Central memory CD8-positive, alpha-beta T cell (primary cell): ENCODE measurements at regions not wholly inside any gene's neighbourhood (a gene's known extent, or its start where the extent isn't known, plus 50 kb on each side); places are given as distances from the start of the nearest gene placed in this dataset.

Source experiments
- ATAC-seq: fragments of 150-1000 bp; cut with Tn5 transposase; replicated peaks from 2 replicates; pipeline ENCODE4 v1.10.0; 2022; ENCODE audit warnings: mild to moderate bottlenecking, moderate FRiP score, moderate number of reproducible peaks; ENCODE audit not compliant: poor library complexity, severe bottlenecking; ENCODE audit errors: extremely low read depth
- DNase-seq, 2 donors: peaks; one replicate each; pipeline ENCODE4 v3.0.0; 2021; ENCODE audit warnings: low spot score in 2 of 2
- H3K27ac Mint-ChIP-seq: one replicate; pipeline ENCODE4 v1.8.0; 2022; ENCODE audit warnings: low read depth, mild to moderate bottlenecking, moderate library complexity, mixed read lengths
- H3K27me3 Mint-ChIP-seq: one replicate; pipeline ENCODE4 v1.8.0; 2022; ENCODE audit warnings: mixed read lengths
- H3K36me3 Mint-ChIP-seq: one replicate; pipeline ENCODE4 v1.8.0; 2022; ENCODE audit warnings: mild to moderate bottlenecking, moderate library complexity, mixed read lengths; ENCODE audit not compliant: insufficient read depth
- H3K4me1 Mint-ChIP-seq: one replicate; pipeline ENCODE4 v1.8.0; 2022; ENCODE audit warnings: mixed read lengths
- H3K4me3 Mint-ChIP-seq: one replicate; pipeline ENCODE4 v1.8.0; 2022; ENCODE audit warnings: mild to moderate bottlenecking, moderate library complexity, mixed read lengths
- H3K9me3 Mint-ChIP-seq: one replicate; pipeline ENCODE4 v1.8.0; 2022; ENCODE audit warnings: mixed read lengths

DNA sequence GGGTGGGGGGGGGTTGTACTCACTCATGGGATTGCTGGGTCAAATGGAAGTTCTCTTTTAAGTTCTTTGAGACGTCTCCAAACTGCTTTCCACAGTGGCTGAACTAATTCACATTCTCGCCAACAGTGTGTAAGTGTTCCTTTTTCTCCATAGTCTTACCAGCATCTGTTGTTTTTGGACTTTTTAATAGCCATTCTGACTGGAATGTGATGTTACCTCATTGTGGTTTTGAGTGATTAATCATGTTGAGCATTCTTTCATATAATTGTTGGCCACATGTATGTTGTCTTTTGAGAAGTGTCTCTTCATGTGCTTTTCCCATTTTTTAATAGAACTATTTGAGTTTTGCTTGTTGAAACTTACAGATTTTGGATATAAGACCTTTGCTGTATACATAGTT, 94.9 kb upstream of the PLPPR1 start:
- Mint-ChIP-seq H3K36me3 (no peaks in the 10 kb centered on the region), H3K4me3 (no peak overlapping the region), H3K4me1 (no peaks in the 10 kb centered on the region), H3K27ac (no peak overlapping the region), H3K27me3 (no peaks in the 10 kb centered on the region), H3K9me3 (peaks cover 21% of the 10 kb centered on the region)
- no peak for ATAC-seq
- DNase-seq, result no peak

DNA sequence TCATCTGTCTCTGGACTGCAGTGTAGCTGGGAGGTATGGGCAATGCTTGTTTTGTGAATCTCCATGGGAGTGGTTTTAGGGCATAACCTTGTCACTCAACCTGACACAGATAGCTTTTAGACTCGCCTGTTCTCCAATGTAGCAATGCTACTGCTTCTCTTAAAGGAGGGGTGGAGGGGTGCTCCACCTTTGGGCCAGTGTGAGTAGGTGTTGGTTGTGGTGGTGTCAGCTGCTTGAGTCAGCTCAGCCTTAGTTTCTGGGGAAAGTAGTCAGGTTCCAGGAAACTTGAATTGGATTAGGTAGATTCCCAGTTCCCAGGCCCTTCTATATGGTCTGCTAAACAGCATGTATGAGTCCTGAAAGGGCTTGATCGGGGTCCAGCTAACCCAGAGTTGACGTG, 91.1 kb upstream of the PLPPR1 start:
- DNase-seq (no peak), ATAC-seq (no peak)
- Mint-ChIP-seq H3K4me3 (no peak overlapping the region), H3K9me3 (peaks cover 28% of the 10 kb centered on the region), H3K4me1 (no peaks in the 10 kb centered on the region), H3K27me3 (no peaks in the 10 kb centered on the region), H3K36me3 (peaks cover 1% of the 10 kb centered on the region), H3K27ac (no peak overlapping the region)

DNA sequence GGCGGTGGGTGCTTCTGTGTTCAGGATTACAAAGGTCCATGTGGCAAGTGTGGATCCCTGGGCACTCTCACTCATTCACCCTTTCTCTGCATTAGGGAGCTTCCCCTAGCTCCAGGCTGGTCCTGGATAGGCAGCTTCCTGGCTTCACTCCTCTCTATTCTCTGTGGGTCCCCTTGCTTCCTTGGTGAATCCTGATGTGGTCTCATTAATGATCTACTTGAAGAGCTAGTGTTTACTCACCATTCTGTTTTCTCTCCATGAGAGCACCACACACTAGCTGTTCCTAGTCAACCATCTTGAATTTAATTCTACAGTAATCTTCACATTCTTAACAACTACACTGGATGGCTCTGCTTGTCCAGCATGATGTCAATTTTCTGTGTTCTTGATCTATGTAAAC, 90.0 kb upstream of the PLPPR1 start:
- ATAC-seq, result no peak

DNA sequence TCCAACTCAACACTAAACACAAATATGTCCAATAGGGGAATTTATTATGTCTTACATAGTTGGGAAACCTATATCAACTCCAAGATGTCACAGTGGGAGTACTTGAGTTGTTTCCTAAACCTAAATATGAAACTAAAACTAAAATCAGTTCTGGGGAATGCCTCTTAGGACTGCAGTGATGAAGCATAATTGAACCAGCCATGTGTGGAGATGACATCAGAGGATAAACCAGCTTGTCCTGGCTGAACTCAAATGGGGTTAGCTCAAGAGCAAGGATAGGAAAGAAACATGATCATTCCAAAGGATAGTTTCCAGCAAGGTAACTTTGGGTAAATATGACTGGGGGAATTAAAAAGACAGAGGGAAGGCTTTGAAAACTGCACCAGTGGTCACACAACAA, 88.9 kb upstream of the PLPPR1 start:
- DNase-seq (no peak), ATAC-seq (no peak)
- Mint-ChIP-seq H3K36me3 (peaks cover 1% of the 10 kb centered on the region), H3K4me1 (no peaks in the 10 kb centered on the region), H3K4me3 (no peak overlapping the region), H3K27me3 (no peaks in the 10 kb centered on the region), H3K27ac (no peak overlapping the region), H3K9me3 (peaks cover 22% of the 10 kb centered on the region)

More for the DNA sequence above, 90.0 kb upstream of the PLPPR1 start:
- Mint-ChIP-seq H3K9me3 (peaks cover 22% of the 10 kb centered on the region), H3K36me3 (peaks cover 1% of the 10 kb centered on the region), H3K27ac (no peak overlapping the region), H3K4me1 (no peaks in the 10 kb centered on the region), H3K4me3 (no peak overlapping the region), H3K27me3 (no peaks in the 10 kb centered on the region)
- no peak for DNase-seq

DNA sequence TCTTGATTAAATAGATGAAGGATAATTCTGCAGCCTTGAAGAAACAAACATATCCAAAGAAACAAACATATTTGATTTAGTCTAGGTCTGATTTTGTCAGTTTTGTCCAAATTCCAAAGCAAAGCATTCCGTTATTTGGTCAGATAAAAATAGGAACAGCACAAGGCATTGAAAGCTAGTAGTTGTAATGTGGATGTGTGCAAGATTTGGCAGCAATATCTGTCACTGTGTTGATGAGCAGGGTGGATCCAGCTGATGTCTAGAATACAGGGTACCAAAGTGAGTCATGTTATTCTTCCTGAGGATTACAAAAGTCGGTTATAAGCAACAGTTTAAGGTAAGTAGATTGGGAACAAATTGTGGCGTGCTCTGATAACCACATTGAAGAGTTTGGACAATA, 69.3 kb upstream of the PLPPR1 start:
- DNase-seq, result no peak
- ATAC-seq, result no peak
- Mint-ChIP-seq H3K36me3 (no peaks in the 10 kb centered on the region), H3K9me3 (peaks cover 13% of the 10 kb centered on the region), H3K27ac (no peak overlapping the region), H3K27me3 (no peaks in the 10 kb centered on the region), H3K4me3 (no peak overlapping the region), H3K4me1 (no peaks in the 10 kb centered on the region)
